ENCODE measurements at regions not wholly inside any gene's neighbourhood (a gene's known extent, or its start where the extent isn't known, plus 50 kb on each side); places are given as distances from the start of the nearest gene placed in this dataset.

- Histone ChIP-seq H3K79me2 (ENCODE audit: insufficient read depth, low read length) (no peaks in the 10 kb centered on the region), H2AFZ (ENCODE audit: low read length) (no peak overlapping the region), H3K4me3 (replicated peaks in 1 of 3; ENCODE audit: insufficient read depth in 1 of 3, low read depth in 2 of 3, low read length in 3 of 3) (no peak overlapping the region), H3K4me1 (ENCODE audit: insufficient read depth, low read length) (no peaks in the 10 kb centered on the region), H3K9me3 (ENCODE audit: low read length) (no peaks in the 10 kb centered on the region), H3K27me3 (ENCODE audit: control insufficient read depth in 1 of 2, insufficient read depth in 2 of 2, low read length in 2 of 2) (peaks cover 3 to 6% of the 10 kb centered on the region in 2 experiments; a peak in 3 of 5 replicates), H3K9ac (ENCODE audit: insufficient read depth, low read depth, low read length) (no peak overlapping the region), H3K27ac (ENCODE audit: extremely low read length, insufficient read depth, low read length) (no peak overlapping the region), H3K4me2 (ENCODE audit: low read depth, low read length) (no peak overlapping the region), H3K36me3 (replicated peaks in 1 of 2; ENCODE audit: control insufficient read depth in 1 of 2, insufficient read depth in 2 of 2, low read length in 2 of 2) (no peaks in the 10 kb centered on the region), H4K20me1 (ENCODE audit: insufficient read depth, low read length) (no peaks in the 10 kb centered on the region)
- in situ Hi-C loops (cut with HindIII; ENCODE audit: extremely low pct_ligation_motif_present, low pct_unique_long_range_greater_than_20kb), result no loop called here
- intact Hi-C loops (cut with micrococcal nuclease; ENCODE audit: unreplicated experiment), result no loop called here
- DNase-seq (ENCODE audit: low spot score) (no peak), ATAC-seq (no peak), FAIRE-seq (no peak)
- POLR2A ChIA-PET, result no interaction called here
- CTCF ChIA-PET (ENCODE audit: low intra/inter-chr PET ratio, low total read pairs), result no interaction called here
- WGBS (ENCODE audit: low lambda C conversion rate), result 8% methylated on average over 2 of the region's 2 CpGs
- no peak for TF ChIP-seq ZFP36L1 (CRISPR knock-in tag; IDR thresholded peaks at IDR 0.05)
- TF ChIP-seq, protein P1, sequence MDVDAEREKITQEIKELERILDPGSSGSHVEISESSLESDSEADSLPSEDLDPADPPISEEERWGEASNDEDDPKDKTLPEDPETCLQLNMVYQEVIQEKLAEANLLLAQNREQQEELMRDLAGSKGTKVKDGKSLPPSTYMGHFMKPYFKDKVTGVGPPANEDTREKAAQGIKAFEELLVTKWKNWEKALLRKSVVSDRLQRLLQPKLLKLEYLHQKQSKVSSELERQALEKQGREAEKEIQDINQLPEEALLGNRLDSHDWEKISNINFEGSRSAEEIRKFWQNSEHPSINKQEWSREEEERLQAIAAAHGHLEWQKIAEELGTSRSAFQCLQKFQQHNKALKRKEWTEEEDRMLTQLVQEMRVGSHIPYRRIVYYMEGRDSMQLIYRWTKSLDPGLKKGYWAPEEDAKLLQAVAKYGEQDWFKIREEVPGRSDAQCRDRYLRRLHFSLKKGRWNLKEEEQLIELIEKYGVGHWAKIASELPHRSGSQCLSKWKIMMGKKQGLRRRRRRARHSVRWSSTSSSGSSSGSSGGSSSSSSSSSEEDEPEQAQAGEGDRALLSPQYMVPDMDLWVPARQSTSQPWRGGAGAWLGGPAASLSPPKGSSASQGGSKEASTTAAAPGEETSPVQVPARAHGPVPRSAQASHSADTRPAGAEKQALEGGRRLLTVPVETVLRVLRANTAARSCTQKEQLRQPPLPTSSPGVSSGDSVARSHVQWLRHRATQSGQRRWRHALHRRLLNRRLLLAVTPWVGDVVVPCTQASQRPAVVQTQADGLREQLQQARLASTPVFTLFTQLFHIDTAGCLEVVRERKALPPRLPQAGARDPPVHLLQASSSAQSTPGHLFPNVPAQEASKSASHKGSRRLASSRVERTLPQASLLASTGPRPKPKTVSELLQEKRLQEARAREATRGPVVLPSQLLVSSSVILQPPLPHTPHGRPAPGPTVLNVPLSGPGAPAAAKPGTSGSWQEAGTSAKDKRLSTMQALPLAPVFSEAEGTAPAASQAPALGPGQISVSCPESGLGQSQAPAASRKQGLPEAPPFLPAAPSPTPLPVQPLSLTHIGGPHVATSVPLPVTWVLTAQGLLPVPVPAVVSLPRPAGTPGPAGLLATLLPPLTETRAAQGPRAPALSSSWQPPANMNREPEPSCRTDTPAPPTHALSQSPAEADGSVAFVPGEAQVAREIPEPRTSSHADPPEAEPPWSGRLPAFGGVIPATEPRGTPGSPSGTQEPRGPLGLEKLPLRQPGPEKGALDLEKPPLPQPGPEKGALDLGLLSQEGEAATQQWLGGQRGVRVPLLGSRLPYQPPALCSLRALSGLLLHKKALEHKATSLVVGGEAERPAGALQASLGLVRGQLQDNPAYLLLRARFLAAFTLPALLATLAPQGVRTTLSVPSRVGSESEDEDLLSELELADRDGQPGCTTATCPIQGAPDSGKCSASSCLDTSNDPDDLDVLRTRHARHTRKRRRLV (CRISPR knock-in tag; IDR thresholded peaks at IDR 0.05), result no peak
- no TSS peak for BruUV-seq (replicated peaks)
Observed at GRCh38 chr2:65778137-65778536, 345.7 kb upstream of the SPRED2 start.

DNA sequence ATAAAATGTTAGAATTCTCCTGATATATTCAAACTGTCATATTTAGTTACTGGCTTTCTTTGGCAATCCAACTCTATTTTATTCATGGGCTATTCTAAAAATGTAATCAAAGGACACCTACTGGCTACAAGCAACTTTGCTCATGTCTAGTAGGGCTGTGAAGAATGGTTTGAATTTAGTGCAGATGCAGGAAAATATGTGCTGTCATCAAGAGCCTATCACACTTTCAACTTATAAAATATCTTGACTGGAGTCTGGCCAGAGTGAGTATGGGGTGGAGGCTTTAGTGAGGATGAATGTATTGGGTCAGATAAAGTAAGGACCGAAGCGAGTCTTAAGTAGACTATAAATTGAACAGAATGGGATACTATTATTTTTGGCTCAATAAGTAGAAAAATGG, 343.4 kb upstream of the SPRED2 start:
- intact Hi-C loops (cut with micrococcal nuclease; ENCODE audit: unreplicated experiment), result no loop called here
- WGBS (ENCODE audit: low lambda C conversion rate), result 1% methylated on average over 2 of the region's 2 CpGs
- TF ChIP-seq XBP1 (CRISPR knock-in tag; IDR thresholded peaks at IDR 0.05) (no peak), STAT6 (CRISPR knock-in tag; IDR thresholded peaks at IDR 0.05; ENCODE audit: borderline replicate concordance) (no peak), ZNF567 (CRISPR knock-in tag; IDR thresholded peaks at IDR 0.05; ENCODE audit: borderline replicate concordance) (no peak), BRCA1 (CRISPR knock-in tag; IDR thresholded peaks at IDR 0.05) (no peak), SOX6 (IDR thresholded peaks at IDR 0.05) (no peak), SOX6 (CRISPR knock-in tag; IDR thresholded peaks at IDR 0.05) (no peak), ZNF747 (CRISPR knock-in tag; IDR thresholded peaks at IDR 0.05; ENCODE audit: borderline replicate concordance) (no peak), HNRNPK (IDR thresholded peaks at IDR 0.05; ENCODE audit: low read depth, low read length, poor library complexity, severe bottlenecking) (no peak), SNAPC2 (CRISPR knock-in tag; IDR thresholded peaks at IDR 0.05) (no peak)
- DNase-seq (ENCODE audit: low spot score) (no peak), FAIRE-seq (no peak), ATAC-seq (no peak)
- Histone ChIP-seq H3K9ac (ENCODE audit: insufficient read depth, low read depth, low read length) (no peak overlapping the region), H3K27me3 (ENCODE audit: control insufficient read depth in 1 of 2, insufficient read depth in 2 of 2, low read length in 2 of 2) (peaks cover 3 to 6% of the 10 kb centered on the region in 2 experiments; a peak in 3 of 5 replicates), H3K4me2 (ENCODE audit: low read depth, low read length) (no peak overlapping the region), H3K36me3 (replicated peaks in 1 of 2; ENCODE audit: control insufficient read depth in 1 of 2, insufficient read depth in 2 of 2, low read length in 2 of 2) (no peaks in the 10 kb centered on the region), H3K27ac (ENCODE audit: extremely low read length, insufficient read depth, low read length) (no peak overlapping the region), H2AFZ (ENCODE audit: low read length) (no peak overlapping the region), H3K9me3 (ENCODE audit: low read length) (no peaks in the 10 kb centered on the region), H4K20me1 (ENCODE audit: insufficient read depth, low read length) (no peaks in the 10 kb centered on the region), H3K4me1 (ENCODE audit: insufficient read depth, low read length) (no peaks in the 10 kb centered on the region), H3K4me3 (replicated peaks in 1 of 3; ENCODE audit: insufficient read depth in 1 of 3, low read depth in 2 of 3, low read length in 3 of 3) (no peak overlapping the region), H3K79me2 (ENCODE audit: insufficient read depth, low read length) (no peaks in the 10 kb centered on the region)
- ChIA-PET CTCF (ENCODE audit: low intra/inter-chr PET ratio, low total read pairs) (no interaction called here), POLR2A (no interaction called here)
- BruUV-seq (replicated peaks), result no TSS peak
- in situ Hi-C loops (cut with HindIII; ENCODE audit: extremely low pct_ligation_motif_present, low pct_unique_long_range_greater_than_20kb), result no loop called here
